ENCODE measurements at regions not wholly inside any gene's neighbourhood (a gene's known extent, or its start where the extent isn't known, plus 50 kb on each side); places are given as distances from the start of the nearest gene placed in this dataset.

DNA sequence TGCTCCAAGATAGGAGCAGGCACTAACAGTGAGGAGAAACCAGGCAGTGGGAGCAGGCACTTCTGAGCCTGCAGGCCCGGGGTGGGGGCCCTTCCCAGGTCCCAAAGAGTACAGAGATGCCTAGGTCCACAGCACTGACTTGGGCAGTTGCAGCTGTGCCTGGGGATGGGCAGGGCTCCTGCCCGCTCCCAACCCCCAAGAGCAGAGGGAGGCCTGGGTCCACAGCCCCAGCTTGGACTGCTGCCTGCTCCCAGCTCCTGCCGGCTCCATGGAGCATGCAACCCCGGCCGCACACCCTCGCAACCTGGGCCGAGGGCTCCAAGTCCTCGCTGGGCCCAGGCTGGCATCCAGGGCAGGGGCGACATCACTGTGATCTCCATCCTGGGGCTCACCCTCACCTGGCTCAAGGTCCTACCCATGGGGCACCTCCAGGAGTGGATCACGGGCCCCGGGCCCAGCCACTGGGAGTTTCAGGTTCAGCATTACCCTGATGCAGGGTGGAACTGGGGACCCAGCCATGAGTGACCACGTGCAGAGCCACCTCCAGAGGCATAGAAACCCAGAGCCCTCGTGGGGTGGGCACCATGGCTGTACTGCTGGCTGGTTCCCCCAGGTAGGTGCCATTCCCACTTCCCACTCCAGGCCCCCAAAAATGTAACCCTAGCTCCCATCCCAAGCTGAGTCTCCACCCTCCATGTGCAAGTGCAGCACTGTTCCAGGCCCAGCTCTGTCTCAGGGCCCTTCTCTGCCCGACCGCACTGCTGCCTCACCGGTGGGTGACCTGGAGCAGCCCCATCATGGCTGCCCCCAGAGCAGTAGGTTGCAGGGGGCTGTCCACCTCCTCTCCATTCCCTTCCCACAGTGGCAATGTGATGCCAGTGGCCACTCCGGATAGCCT, 325.6 kb downstream of the NR4A2 start:
- CTCF ChIA-PET (ENCODE audit: low intra/inter-chr PET ratio) = no interaction called here
- 33% methylated on average over 16 of the region's 17 CpGs for WGBS (ENCODE audit: insufficient coverage, low coverage, missing lambda C conversion rate)
- no peak; the same call in 1 of the 3 replicates for ATAC-seq

DNA sequence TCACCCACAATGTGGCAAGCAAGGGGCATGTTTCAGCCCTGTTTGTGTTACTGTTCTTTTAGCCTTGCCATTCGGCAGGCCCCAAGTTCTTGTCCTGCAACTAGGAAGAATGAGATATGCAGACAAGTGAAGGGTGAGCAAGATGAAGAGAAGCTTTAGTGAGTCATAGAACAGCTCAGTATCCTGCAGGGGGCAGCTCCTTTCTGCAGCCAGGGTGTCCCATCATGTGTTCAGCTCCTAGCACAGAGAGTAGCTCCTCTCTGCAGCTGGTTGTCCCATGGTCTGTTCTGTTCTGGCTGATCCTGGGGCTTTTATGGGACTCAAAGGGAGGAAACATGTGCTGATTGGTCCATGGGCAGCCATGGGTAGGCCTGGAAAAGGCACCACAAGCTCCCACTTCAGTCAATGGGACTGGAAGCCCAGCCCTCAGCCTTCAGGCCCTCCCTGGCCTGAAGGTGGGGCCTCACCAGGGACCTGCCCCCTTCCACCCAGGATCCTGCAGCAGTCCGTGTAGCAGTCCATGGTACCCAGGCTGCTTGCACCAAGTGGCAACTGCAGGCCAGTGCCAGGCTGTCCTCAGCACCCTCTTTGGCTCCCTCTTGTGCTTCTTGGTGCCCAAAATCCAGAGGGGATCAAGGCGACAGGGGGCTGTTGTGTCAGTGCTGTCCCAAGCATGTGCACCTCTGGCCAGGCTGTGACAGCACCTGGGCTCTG, 326.4 kb downstream of the NR4A2 start:
- H3K9me3 ChIP-seq (replicated peaks; ENCODE audit: control insufficient read depth, insufficient read depth, low read depth, low read length) = no peaks in the 10 kb centered on the region
- no peaks in the 10 kb centered on the region for H3K9me1 ChIP-seq (ENCODE audit: control insufficient read depth, insufficient read depth, low read length)
- ATAC-seq = peak; percentile 66
- CTCF ChIA-PET (ENCODE audit: low intra/inter-chr PET ratio) = no interaction called here
- DNase-seq (ENCODE audit: extremely low read depth in 1 of 4, low spot score in 3 of 4) = no peak
- H3K4me1 ChIP-seq (replicated peaks in 1 of 2; ENCODE audit: control insufficient read depth in 2 of 2, insufficient read depth in 2 of 2, low read length in 2 of 2) = peaks cover 0 to 6% of the 10 kb centered on the region in 2 experiments; a peak in 1 of 5 replicates
- in situ Hi-C loops (cut with MboI) (no loop called here), intact Hi-C loops (cut with micrococcal nuclease) (no loop called here)
- no peaks in the 10 kb centered on the region for H3K27me3 ChIP-seq (ENCODE audit: control insufficient read depth in 2 of 2, insufficient read depth in 2 of 2, low read length in 2 of 2)
- no TSS peak for BruUV-seq (replicated peaks)
- H3K79me2 ChIP-seq (ENCODE audit: control insufficient read depth, insufficient read depth, low read length) = no peaks in the 10 kb centered on the region
- H3K36me3 ChIP-seq (ENCODE audit: control insufficient read depth, insufficient read depth, low read length) = no peaks in the 10 kb centered on the region
- no peak for TF ChIP-seq KAT2B (IDR thresholded peaks at IDR 0.05; ENCODE audit: low read depth, low read length)
- TF ChIP-seq RAD21 (CRISPR knock-in tag; conservative IDR thresholded peaks at IDR 0.05 in 1 of 2, IDR thresholded peaks at IDR 0.05 in 1 of 2) = peak; percentile 34 to 61
- peak; percentile 42 for TF ChIP-seq FOSL1 (tag; conservative IDR thresholded peaks at IDR 0.05)
- H3K9ac ChIP-seq (ENCODE audit: insufficient read depth in 1 of 2, low read depth in 2 of 2, low read length in 2 of 2) = no peak overlapping the region
- WGBS (ENCODE audit: insufficient coverage, low coverage, missing lambda C conversion rate) = 14% methylated on average over 3 of the region's 3 CpGs
- H4K20me1 ChIP-seq (replicated peaks; ENCODE audit: control insufficient read depth, insufficient read depth, low read length) = no peaks in the 10 kb centered on the region
- no peak overlapping the region for H2AFZ ChIP-seq (ENCODE audit: low read depth, low read length)
- POLR2A ChIA-PET = interaction anchor here (0.5 to 1.0 kb wide), 2 partner anchors 28 to 883 kb away, joined by 3 read pairs; no protein-coding TSS in a partner anchor
- no peak overlapping the region for H3K4me2 ChIP-seq (ENCODE audit: insufficient read depth, low read length)
- H3K4me3 ChIP-seq = no peak overlapping the region
- no peak for FAIRE-seq
- no peak overlapping the region for H3K27ac ChIP-seq (ENCODE audit: extremely low read depth, low read depth, low read length)

More for the DNA sequence above, 325.6 kb downstream of the NR4A2 start:
- Histone ChIP-seq H3K9me3 (replicated peaks; ENCODE audit: control insufficient read depth, insufficient read depth, low read depth, low read length) (no peaks in the 10 kb centered on the region), H4K20me1 (replicated peaks; ENCODE audit: control insufficient read depth, insufficient read depth, low read length) (no peaks in the 10 kb centered on the region), H3K4me2 (ENCODE audit: insufficient read depth, low read length) (no peak overlapping the region), H2AFZ (ENCODE audit: low read depth, low read length) (no peak overlapping the region), H3K27ac (ENCODE audit: extremely low read depth, low read depth, low read length) (no peak overlapping the region), H3K27me3 (ENCODE audit: control insufficient read depth in 2 of 2, insufficient read depth in 2 of 2, low read length in 2 of 2) (no peaks in the 10 kb centered on the region), H3K9me1 (ENCODE audit: control insufficient read depth, insufficient read depth, low read length) (no peaks in the 10 kb centered on the region), H3K9ac (ENCODE audit: insufficient read depth in 1 of 2, low read depth in 2 of 2, low read length in 2 of 2) (no peak overlapping the region), H3K79me2 (ENCODE audit: control insufficient read depth, insufficient read depth, low read length) (no peaks in the 10 kb centered on the region), H3K4me3 (no peak overlapping the region), H3K36me3 (ENCODE audit: control insufficient read depth, insufficient read depth, low read length) (no peaks in the 10 kb centered on the region), H3K4me1 (replicated peaks in 1 of 2; ENCODE audit: control insufficient read depth in 2 of 2, insufficient read depth in 2 of 2, low read length in 2 of 2) (peaks cover 0 to 6% of the 10 kb centered on the region in 2 experiments; a peak in 1 of 5 replicates)
- no peak for DNase-seq (ENCODE audit: extremely low read depth in 1 of 4, low spot score in 3 of 4)
- TF ChIP-seq TGIF2 (CRISPR knock-in tag; IDR thresholded peaks at IDR 0.05) (no peak), PRMT5 (CRISPR knock-in tag; IDR thresholded peaks at IDR 0.05) (no peak), RBM25 (IDR thresholded peaks at IDR 0.05; ENCODE audit: low read depth, low read length, severe bottlenecking) (no peak), TFAM (CRISPR knock-in tag; conservative IDR thresholded peaks at IDR 0.05) (no peak), POLR2G (IDR thresholded peaks at IDR 0.05; ENCODE audit: low read depth, low read length) (0 out of 2 replicates have a peak, but pooled peaks have one; percentile 24), FOXJ3 (CRISPR knock-in tag; IDR thresholded peaks at IDR 0.05) (no peak), KDM1A (IDR thresholded peaks at IDR 0.05) (no peak), COPS2 (conservative IDR thresholded peaks at IDR 0.05) (no peak)
- in situ Hi-C loops (cut with MboI) (no loop called here), intact Hi-C loops (cut with micrococcal nuclease) (no loop called here)
- POLR2A ChIA-PET = no interaction called here
- FAIRE-seq = no peak
- no TSS peak for BruUV-seq (replicated peaks)

Measured in K562 (cell line).